HepG2 (cell line): ENCODE measurements at regions not wholly inside any gene's neighbourhood (a gene's known extent, or its start where the extent isn't known, plus 50 kb on each side); places are given as distances from the start of the nearest gene placed in this dataset.

Experiments used
- ATAC-seq: fragments of 200-7000 bp; cut with Tn5 transposase; 3 replicates; pipeline ENCODE4 v1.9.1; 2020; ENCODE audit warnings: mild to moderate bottlenecking, moderate library complexity
- BruUV-seq: library from RNA; stranded (reverse); fragments of 400-500 nt; replicated peaks from 2 replicates; lab custom pipeline; 2021; lab: Mats Ljungman, UMichigan
- CTCF ChIA-PET: fragments of 300-600 bp; formaldehyde crosslinking; extraction: SDS; loops from one replicate; lab custom pipeline; 2021; ENCODE audit warnings: low total read pairs, inconsistent platforms, low intra/inter-chr PET ratio; lab: Yijun Ruan, JAX
- POLR2A ChIA-PET: fragments of 350-600 bp; sonication (Branson Sonifier 250); formaldehyde crosslinking; loops from one replicate; lab custom pipeline; 2020; ENCODE audit warnings: antibody characterized with exemption, inconsistent platforms; lab: Yijun Ruan, JAX
- DNase-seq: peaks from one replicate; pipeline ENCODE4 v3.0.0-alpha.2; 2015; ENCODE audit warnings: low spot score
- FAIRE-seq: peaks from 3 replicates; lab custom pipeline; 2011; peaks lifted over from hg19 to GRCh38; lab: Jason Lieb, UNC
- H2AFZ ChIP-seq: one replicate; pipeline ENCODE4 v1.6.1; 2011; ENCODE audit warnings: low read length, inconsistent platforms
- H3K27ac ChIP-seq: fragments of 300-600 bp; 3 replicates; pipeline ENCODE4 v1.8.0; 2011; ENCODE audit warnings: mixed run types, mild to moderate bottlenecking, mixed read lengths, low read length, inconsistent platforms; ENCODE audit not compliant: insufficient read depth; ENCODE audit errors: extremely low read length
- H3K27me3 ChIP-seq, 2 experiments: fragments of 200-600 bp in 1 of 2; 2 replicates in 1 of 2; 3 replicates in 1 of 2; pipeline versions ENCODE4 v1.6.0 to v1.8.0; 2011; ENCODE audit warnings: low read length in 2 of 2, mild to moderate bottlenecking in 2 of 2, moderate library complexity in 2 of 2, inconsistent platforms in 1 of 2; ENCODE audit not compliant: insufficient read depth in 2 of 2, control insufficient read depth in 1 of 2
- H3K36me3 ChIP-seq, 2 experiments: fragments of 200-600 bp in 1 of 2; replicated peaks in 1 of 2; 2 replicates in 1 of 2; 3 replicates in 1 of 2; pipeline versions ENCODE4 v1.5.1 to v1.8.0; 2011; ENCODE audit warnings: low read length in 2 of 2, inconsistent platforms in 1 of 2; ENCODE audit not compliant: insufficient read depth in 2 of 2, control insufficient read depth in 1 of 2
- H3K4me1 ChIP-seq: 2 replicates; pipeline ENCODE4 v1.5.1; 2012; ENCODE audit warnings: low read length, inconsistent platforms; ENCODE audit not compliant: insufficient read depth
- H3K4me2 ChIP-seq: 2 replicates; pipeline ENCODE4 v1.6.0; 2011; ENCODE audit warnings: low read depth, low read length, inconsistent platforms
- H3K4me3 ChIP-seq, 3 experiments: fragments of 200-600 bp in 1 of 3; sonication (generic), shearing (Covaris generic) in 1 of 3; replicated peaks in 1 of 3; 2 replicates each; pipeline ENCODE4 v1.5.1; 2011 to 2016; ENCODE audit warnings: low read length in 3 of 3, inconsistent platforms in 2 of 3, low read depth in 2 of 3, mild to moderate bottlenecking in 2 of 3, control low read depth in 1 of 3, mixed read lengths in 1 of 3; ENCODE audit not compliant: insufficient read depth in 1 of 3
- H3K79me2 ChIP-seq: one replicate; pipeline ENCODE4 v1.6.1; 2011; ENCODE audit warnings: low read length, inconsistent platforms; ENCODE audit not compliant: insufficient read depth
- H3K9ac ChIP-seq: 2 replicates; pipeline ENCODE4 v1.6.0; 2011; ENCODE audit warnings: mild to moderate bottlenecking, low read depth, low read length, inconsistent platforms; ENCODE audit not compliant: insufficient read depth
- H3K9me3 ChIP-seq: 2 replicates; pipeline ENCODE4 v1.5.1; 2012; ENCODE audit warnings: mild to moderate bottlenecking, low read length
- H4K20me1 ChIP-seq: 2 replicates; pipeline ENCODE4 v1.6.0; 2011; ENCODE audit warnings: inconsistent platforms, mild to moderate bottlenecking, low read length, moderate library complexity; ENCODE audit not compliant: insufficient read depth
- GATAD1 ChIP-seq: IDR thresholded peaks from 2 replicates; pipeline ENCODE4 v1.6.1; 2016; ENCODE audit warnings: missing genetic modification reagents, missing compliant biosample characterization
- ONECUT2 ChIP-seq: sonication (generic); formaldehyde crosslinking; IDR thresholded peaks from 2 replicates; pipeline ENCODE4 v1.4.0; 2020; ENCODE audit warnings: missing genetic modification reagents
- RFX1 ChIP-seq: fragments of 450-650 bp; IDR thresholded peaks from 2 replicates; pipeline ENCODE4 v1.6.1; 2017
- SMC3 ChIP-seq: IDR thresholded peaks from 2 replicates; pipeline ENCODE4 v1.6.1; 2011; ENCODE audit warnings: low read length, improper control_type of control experiment
- YEATS2 ChIP-seq: sonication (generic); formaldehyde crosslinking; IDR thresholded peaks from 2 replicates; pipeline ENCODE4 v1.4.0; 2020; ENCODE audit warnings: missing genetic modification reagents, borderline replicate concordance
- ZMAT3 ChIP-seq: sonication (generic); formaldehyde crosslinking; conservative IDR thresholded peaks from 2 replicates; pipeline ENCODE4 v1.7.0; 2021; ENCODE audit warnings: missing genetic modification reagents
- ZNF256 ChIP-seq: sonication (generic); formaldehyde crosslinking; conservative IDR thresholded peaks from 2 replicates; pipeline ENCODE4 v1.4.0; 2020; ENCODE audit warnings: missing genetic modification reagents
- ZNF670 ChIP-seq: sonication (generic); formaldehyde crosslinking; IDR thresholded peaks from 2 replicates; pipeline ENCODE4 v1.8.0; 2022; ENCODE audit warnings: mild to moderate bottlenecking, missing genetic modification reagents, borderline replicate concordance
- ZNF776 ChIP-seq: sonication (generic); formaldehyde crosslinking; IDR thresholded peaks from 2 replicates; pipeline ENCODE4 v1.4.0; 2020; ENCODE audit warnings: mild to moderate bottlenecking, missing genetic modification reagents
- ZNF879 ChIP-seq: sonication (generic); formaldehyde crosslinking; IDR thresholded peaks from 2 replicates; pipeline ENCODE4 v1.8.1; 2023; ENCODE audit warnings: missing genetic modification reagents
- WGBS: methylation state at CpG from one replicate; pipeline ENCODE4 v1.1.6; 2017; ENCODE audit warnings: low lambda C conversion rate; 5-methylcytosine and 5-hydroxymethylcytosine counted together
- in situ Hi-C: cut with HindIII; loops from 2 replicates; pipeline ENCODE4 v1.10.0; 2017; ENCODE audit warnings: low pct_unique_long_range_greater_than_20kb; ENCODE audit not compliant: extremely low pct_ligation_motif_present
- intact Hi-C: fragments of 100-400 bp; cut with micrococcal nuclease; formaldehyde crosslinking; loops from one replicate; pipeline ENCODE4 v1.10.0; 2022; ENCODE audit not compliant: unreplicated experiment
- TF ChIP-seq, protein P1 (sequence below): IDR thresholded peaks from 2 replicates; pipeline ENCODE4 v1.6.1; 2016; ENCODE audit warnings: low read depth, borderline replicate concordance
- TF ChIP-seq, protein P2 (sequence below): sonication (generic); formaldehyde crosslinking; IDR thresholded peaks from 2 replicates; pipeline ENCODE4 v1.8.0; 2022; ENCODE audit warnings: mild to moderate bottlenecking, missing genetic modification reagents, moderate library complexity
- TF ChIP-seq, protein P3 (sequence below): sonication (generic); formaldehyde crosslinking; IDR thresholded peaks from 2 replicates; pipeline ENCODE4 v1.4.0; 2020; ENCODE audit warnings: missing genetic modification reagents, borderline replicate concordance

DNA sequence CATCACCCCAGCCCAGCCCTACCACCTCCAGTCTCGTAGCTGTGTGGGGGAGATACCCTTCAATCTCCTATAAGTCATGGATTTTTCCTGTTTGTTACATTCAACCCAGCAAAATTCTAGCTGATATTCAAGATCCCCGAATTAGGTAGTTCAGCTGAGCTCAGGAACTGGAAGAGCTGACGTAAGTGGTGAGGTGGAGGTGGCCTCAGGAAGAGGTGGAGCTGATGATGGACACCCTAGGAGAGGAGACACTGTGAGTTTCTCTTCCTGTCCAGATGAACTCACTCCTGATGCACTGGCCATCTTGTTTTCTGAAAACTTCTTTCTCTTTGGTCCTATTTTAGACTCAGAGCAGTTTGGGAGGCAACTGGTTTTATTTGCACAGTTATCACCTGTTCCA is 90.5 kb upstream of the PITRM1 start:
- no TSS peak for BruUV-seq
- no peaks in the 10 kb centered on the region for H3K36me3 ChIP-seq
- H4K20me1 ChIP-seq, result no peaks in the 10 kb centered on the region
- ChIA-PET POLR2A (no interaction called here), CTCF (no interaction called here)
- 13% methylated on average over 3 of the region's 3 CpGs for WGBS
- H3K9ac ChIP-seq, result no peak overlapping the region
- ATAC-seq (no peak), FAIRE-seq (no peak), DNase-seq (no peak)
- no peak overlapping the region for H3K27ac ChIP-seq
- intact Hi-C loops (no loop called here), in situ Hi-C loops (no loop called here)
- H3K4me1 ChIP-seq, result no peaks in the 10 kb centered on the region
- H3K4me3 ChIP-seq, result no peak overlapping the region
- no peak overlapping the region for H3K4me2 ChIP-seq
- no peaks in the 10 kb centered on the region for H3K9me3 ChIP-seq
- peaks cover 1 to 61% of the 10 kb centered on the region in 2 experiments; a peak in 4 of 5 replicates for H3K27me3 ChIP-seq
- no peak overlapping the region for H2AFZ ChIP-seq
- TF ChIP-seq ZNF256 (CRISPR knock-in tag) (no peak), RFX1 (no peak)
- H3K79me2 ChIP-seq, result no peaks in the 10 kb centered on the region

DNA sequence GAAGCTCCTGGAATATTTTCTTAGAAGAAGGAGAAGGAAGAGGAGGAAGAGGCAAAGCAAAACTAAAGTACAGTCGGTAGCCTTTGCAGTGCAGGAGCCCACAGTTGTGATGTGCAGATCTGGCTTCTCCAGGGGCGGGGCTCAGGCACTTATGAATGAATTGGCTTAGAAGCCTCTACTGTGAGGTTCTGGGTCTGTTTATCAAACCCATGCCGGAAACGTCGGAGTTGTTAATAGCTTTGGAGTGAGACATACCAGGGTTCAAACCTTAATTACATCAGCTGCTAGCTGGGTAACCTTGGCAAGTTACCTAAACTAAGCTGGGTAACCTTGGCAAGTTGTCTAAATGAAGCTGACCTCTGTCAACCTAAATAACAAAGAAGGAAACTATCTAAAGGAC is 89.3 kb upstream of the PITRM1 start:
- ATAC-seq (no peak), DNase-seq (no peak), FAIRE-seq (no peak)
- Histone ChIP-seq H3K79me2 (no peaks in the 10 kb centered on the region), H3K27me3 (peaks cover 0 to 70% of the 10 kb centered on the region in 2 experiments; a peak in 3 of 5 replicates), H3K4me2 (no peak overlapping the region), H2AFZ (no peak overlapping the region), H3K9me3 (no peaks in the 10 kb centered on the region), H3K9ac (no peak overlapping the region), H3K4me1 (no peaks in the 10 kb centered on the region), H3K27ac (no peak overlapping the region), H4K20me1 (no peaks in the 10 kb centered on the region), H3K36me3 (no peaks in the 10 kb centered on the region), H3K4me3 (no peak overlapping the region)
- 15% methylated on average over 5 of the region's 5 CpGs for WGBS
- ChIA-PET POLR2A (no interaction called here), CTCF (no interaction called here)
- in situ Hi-C loops, result no loop called here
- no TSS peak for BruUV-seq
- intact Hi-C loops, result no loop called here
- TF ChIP-seq, protein P1, sequence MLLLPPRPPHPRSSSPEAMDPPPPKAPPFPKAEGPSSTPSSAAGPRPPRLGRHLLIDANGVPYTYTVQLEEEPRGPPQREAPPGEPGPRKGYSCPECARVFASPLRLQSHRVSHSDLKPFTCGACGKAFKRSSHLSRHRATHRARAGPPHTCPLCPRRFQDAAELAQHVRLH, result no peak
- no peak for TF ChIP-seq ZNF670 (CRISPR knock-in tag)
- TF ChIP-seq ZNF776, result no peak
- TF ChIP-seq ZMAT3, result no peak
- no peak for TF ChIP-seq YEATS2
- TF ChIP-seq SMC3, result no peak
- TF ChIP-seq, protein P2, sequence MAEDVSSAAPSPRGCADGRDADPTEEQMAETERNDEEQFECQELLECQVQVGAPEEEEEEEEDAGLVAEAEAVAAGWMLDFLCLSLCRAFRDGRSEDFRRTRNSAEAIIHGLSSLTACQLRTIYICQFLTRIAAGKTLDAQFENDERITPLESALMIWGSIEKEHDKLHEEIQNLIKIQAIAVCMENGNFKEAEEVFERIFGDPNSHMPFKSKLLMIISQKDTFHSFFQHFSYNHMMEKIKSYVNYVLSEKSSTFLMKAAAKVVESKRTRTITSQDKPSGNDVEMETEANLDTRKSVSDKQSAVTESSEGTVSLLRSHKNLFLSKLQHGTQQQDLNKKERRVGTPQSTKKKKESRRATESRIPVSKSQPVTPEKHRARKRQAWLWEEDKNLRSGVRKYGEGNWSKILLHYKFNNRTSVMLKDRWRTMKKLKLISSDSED (CRISPR knock-in tag), result no peak
- no peak for TF ChIP-seq ONECUT2 (CRISPR knock-in tag)
- TF ChIP-seq ZNF879 (CRISPR knock-in tag), result no peak
- TF ChIP-seq, protein P3, sequence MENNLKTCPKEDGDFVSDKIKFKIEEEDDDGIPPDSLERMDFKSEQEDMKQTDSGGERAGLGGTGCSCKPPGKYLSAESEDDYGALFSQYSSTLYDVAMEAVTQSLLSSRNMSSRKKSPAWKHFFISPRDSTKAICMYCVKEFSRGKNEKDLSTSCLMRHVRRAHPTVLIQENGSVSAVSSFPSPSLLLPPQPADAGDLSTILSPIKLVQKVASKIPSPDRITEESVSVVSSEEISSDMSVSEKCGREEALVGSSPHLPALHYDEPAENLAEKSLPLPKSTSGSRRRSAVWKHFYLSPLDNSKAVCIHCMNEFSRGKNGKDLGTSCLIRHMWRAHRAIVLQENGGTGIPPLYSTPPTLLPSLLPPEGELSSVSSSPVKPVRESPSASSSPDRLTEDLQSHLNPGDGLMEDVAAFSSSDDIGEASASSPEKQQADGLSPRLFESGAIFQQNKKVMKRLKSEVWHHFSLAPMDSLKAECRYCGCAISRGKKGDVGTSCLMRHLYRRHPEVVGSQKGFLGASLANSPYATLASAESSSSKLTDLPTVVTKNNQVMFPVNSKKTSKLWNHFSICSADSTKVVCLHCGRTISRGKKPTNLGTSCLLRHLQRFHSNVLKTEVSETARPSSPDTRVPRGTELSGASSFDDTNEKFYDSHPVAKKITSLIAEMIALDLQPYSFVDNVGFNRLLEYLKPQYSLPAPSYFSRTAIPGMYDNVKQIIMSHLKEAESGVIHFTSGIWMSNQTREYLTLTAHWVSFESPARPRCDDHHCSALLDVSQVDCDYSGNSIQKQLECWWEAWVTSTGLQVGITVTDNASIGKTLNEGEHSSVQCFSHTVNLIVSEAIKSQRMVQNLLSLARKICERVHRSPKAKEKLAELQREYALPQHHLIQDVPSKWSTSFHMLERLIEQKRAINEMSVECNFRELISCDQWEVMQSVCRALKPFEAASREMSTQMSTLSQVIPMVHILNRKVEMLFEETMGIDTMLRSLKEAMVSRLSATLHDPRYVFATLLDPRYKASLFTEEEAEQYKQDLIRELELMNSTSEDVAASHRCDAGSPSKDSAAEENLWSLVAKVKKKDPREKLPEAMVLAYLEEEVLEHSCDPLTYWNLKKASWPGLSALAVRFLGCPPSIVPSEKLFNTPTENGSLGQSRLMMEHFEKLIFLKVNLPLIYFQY (CRISPR knock-in tag), result no peak
- no peak for TF ChIP-seq GATAD1 (CRISPR knock-in tag)
